GM19324 (cell line): ENCODE measurements at regions not wholly inside any gene's neighbourhood (a gene's known extent, or its start where the extent isn't known, plus 50 kb on each side); places are given as distances from the start of the nearest gene placed in this dataset.
A peak's percentile ranks its signal among the peaks of the same experiment; 100 is the strongest.

Experiments used
- ATAC-seq: cut with Tn5 transposase; IDR thresholded peaks from one replicate; pipeline ENCODE4 v1.9.1; 2021; ENCODE audit warnings: mild to moderate bottlenecking, moderate library complexity; ENCODE audit not compliant: unreplicated experiment, low FRiP score

GRCh38 chr21:35940074-35940927 is 120.0 kb downstream of the SETD4 start:
- ATAC-seq: no peak

DNA sequence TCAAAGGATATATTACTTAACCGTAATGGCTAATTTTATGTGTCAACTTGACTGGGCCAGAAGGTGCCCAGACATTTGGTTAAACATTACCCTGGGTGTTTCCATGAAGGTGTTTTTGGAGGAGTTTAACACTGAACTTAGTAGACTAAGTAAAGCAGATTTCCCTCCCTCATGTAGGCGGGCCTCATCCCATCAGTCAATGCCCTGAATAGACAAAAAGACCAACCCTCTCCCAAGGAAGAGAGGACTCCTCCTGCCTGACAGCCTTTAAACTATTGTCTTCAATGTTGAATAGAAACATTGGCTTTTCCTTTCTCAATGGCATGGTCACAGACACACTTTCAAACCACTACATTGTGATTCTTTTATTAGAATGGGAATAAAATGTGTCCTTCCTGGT is 121.9 kb downstream of the SETD4 start:
- ATAC-seq: no peak

DNA sequence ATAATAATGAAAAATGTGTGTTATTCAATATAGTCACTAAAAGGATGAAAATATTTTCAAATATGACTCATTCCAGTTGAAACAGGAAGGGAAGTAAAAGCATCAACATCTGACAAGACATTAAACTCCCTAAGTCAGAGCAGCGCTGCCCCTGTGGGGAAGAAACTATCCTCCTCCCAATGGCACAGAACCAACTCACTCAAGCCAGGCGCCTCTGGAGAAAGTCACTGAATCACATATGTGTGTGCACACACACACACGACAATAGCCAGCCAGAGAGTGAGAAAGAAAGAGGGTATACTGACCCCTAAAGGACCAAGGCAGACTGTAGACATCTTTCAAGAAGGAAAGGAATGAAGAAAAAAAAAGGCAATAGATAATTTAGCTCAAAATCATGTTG is 126.9 kb downstream of the SETD4 start:
- no peak for ATAC-seq

DNA sequence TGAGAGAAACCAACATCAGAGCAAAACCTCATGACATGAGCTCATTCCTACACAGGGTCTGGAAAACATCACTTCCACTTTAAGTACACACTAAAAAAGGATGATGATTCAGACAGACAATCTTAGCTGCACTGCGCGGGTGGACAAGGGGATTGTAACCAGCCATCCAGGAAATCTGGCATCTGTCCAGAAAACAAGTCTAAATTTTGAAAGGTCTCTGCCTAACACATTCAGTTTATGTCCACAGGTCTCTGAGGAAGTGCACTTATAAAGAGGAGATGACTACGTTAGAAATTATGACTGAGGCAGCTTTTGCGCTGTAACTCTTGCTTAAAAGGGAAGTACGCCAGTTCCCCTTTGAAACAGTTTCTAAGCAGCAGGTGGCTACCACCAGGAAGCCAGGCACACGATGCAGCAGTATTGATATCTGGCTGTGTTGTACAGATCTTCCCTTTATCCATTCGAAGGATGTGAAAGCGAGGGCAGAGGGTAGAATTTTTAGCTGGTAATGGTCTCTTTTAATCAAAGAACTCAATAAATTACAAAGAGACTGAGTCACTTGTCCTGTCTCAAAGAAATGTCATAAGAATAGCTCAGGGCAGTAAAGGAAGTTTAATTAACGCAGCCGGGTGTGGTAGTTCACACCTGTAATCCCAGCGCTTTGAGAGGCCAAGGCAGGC is 128.0 kb downstream of the SETD4 start:
- ATAC-seq: peak; percentile 82

- no peak for ATAC-seq
Observed at GRCh38 chr21:35929901-35930300, 130.4 kb downstream of the SETD4 start.

DNA sequence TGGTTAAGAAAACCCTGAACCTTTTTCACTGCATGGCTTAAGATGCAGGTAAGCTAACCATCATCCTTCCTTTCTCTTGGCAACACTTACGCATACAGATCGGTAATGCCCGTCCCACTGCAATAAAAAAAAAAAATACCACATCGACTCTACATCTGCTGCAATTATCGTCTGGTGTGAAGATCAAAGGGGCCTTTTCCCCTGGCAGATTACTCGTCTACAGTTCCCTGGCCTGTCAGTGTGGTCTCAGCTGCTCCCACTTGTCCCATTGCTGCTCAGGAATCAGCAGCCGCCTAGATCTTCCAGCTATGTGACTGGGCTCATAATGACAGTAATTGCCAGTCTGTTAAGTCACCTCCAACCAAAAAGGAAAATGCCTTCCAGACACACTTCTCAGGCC is 133.1 kb downstream of the SETD4 start:
- ATAC-seq: no peak

DNA sequence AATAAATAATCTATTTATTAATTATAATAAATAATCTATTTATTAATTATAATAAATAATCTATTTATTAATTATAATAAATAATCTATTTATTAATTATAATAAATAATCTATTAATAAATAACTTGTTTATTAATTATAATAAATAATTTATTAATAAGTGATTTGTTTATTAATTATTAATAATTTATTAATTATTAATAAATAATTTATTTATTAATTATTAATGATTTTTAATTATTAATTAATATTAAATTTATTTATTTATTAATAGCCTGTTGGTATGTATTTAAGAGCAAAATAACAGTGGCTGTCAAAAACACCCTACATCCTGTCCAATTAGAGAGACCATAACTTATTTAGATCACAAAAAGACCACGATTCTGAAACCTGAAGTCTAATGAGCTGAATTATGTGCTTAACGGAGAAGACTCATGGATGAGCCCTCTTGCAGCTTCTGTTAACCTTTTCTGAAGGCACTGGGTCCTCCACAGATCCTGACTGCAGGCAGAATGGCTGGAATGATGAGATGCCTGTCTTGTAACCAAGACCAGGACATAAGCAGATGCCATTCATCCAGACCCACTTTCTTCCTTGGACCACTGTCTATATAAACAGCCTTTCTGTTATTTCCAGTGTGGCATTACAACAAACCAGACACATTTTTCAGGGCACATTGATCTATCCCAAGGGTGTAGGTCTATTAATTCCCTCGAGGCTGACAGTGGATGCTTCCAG is 134.2 kb downstream of the SETD4 start:
- no peak for ATAC-seq

DNA sequence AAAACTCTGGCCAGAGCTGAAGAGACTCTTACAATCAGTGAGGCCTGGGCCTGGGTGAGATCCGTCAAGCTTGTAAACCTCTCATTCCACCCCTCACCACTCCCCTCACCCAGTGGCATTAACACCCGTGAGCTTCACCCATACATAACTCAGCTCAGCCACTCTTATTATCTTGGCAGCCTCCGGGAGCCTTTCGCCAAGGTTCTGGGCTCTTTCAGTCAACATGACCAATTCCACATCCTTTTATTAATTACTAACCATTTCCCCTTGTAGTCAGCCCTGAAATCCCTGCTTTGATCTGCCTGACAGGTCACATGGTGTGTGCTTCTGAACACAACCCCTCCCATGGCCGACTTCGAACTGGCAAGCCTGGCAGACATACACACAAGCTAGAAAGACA is 134.8 kb downstream of the SETD4 start:
- no peak for ATAC-seq

DNA sequence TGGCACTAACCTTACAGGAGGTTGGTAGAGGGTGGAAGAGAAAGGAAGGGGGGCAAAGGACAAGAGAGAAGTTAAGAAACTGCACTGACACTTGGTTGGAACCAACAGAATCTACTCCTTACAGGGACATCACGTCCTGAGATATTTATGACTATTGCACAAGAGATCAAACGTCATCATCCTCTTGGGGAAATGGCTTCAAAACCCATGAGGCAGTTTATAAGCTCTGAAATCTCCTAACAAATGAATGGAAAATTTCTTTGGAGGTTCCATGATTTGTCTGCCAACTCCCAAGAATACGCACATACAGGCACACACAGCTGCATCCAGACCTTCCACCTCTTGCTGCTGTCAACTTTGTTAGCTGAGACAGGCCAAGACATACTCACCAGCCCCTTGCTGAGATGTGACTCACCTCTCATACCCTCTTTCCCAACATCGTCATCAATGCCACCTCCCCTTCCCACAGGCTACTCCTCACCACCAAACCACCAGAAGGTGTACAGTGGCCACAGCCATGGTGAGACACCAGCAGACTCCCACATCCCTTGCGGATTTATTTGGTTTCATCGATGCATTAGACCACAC is 135.5 kb downstream of the SETD4 start:
- no peak for ATAC-seq

DNA sequence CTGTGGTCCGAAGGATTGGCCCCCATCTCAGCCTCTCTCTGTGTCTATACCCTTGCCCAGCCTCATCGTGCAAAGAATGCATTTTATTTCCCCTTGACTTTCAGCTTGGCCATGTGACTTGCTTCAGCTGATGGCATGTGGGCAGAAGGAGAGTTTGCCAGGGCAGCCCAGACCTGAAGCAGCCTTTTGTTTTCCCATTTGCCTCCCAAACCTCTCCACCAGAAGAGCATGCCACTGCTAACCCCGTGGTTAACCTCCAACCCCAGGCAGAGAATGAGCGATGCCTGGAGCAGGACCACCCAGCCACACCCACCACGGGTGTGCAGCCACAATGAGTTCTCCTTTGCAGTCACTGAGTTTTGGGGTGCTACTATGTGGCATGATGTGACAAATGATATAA is 136.4 kb downstream of the SETD4 start:
- no peak for ATAC-seq

DNA sequence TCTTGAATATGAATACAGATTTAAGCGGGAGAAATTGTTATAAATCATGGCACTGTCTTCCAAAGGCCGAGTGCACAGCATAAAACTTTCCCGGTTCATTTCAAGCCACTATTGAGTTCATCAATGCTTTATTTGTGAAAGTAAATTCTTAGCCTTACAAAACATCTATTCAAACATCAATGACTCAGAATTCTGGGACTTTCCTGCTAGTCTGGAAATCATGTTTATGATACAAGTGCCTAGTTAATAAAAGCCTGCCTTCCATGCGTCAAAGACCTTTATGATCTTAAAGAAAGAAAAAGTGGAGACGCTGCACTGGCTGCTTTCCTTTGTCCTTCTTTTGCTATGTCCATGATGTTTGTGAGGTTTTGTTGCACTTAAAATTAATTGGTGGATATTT is 137.7 kb downstream of the SETD4 start:
- ATAC-seq: no peak

DNA sequence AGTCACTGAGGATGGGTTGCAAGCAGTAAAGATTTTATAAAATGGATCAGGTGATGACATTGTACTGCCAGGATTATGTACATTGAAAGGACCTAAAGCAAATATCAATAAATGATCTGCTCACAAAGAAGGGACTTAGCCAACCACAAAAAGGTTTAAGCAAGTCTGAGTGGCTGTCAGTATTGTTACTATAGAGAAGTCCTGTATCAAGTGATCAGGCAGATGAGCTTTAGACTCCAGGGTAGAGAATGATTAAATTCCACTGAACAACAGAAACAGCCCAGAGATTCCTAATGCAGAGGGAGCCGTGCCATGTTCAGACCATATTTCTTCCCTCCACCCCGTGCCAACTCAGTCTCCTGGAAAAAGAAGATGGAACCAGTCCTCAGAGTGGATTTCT is 138.9 kb downstream of the SETD4 start:
- ATAC-seq: no peak

DNA sequence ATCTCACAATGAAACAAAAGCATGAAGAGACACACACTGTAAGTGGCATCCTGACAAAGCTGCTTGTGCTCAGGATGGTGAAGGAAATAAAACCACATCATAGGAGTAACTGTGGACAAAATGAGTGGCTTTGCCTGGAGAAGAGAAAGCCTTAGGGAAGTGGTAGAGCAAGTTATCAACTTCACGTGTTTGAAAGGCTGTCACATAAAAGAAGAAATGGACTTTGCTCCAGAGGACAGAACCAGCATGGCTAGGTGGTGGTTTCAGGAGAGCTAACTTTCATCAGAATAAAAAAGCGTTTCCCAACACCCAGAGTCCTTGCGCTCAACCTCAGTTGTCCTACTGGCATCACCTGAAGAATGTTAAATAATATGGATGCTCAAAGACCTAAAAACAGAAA is 139.9 kb downstream of the SETD4 start:
- no peak for ATAC-seq

DNA sequence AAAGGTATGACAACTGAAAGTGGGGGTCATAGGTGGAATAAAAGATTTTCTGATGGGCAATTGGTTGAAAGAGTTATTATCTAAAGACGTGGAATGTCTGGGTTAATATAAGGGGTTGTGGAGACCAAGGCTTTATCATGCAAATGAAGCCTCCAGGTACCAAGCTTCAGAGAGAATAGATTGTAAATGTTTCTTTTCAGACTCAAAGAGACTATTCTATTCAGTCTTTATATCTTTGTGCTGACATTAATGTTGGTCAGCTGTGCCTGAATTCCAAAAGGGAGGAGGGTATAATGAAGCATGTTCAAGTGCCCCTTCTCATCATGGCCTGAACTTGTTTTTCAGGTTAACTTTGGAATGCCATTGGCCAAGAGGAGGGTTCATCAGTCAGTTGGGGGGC is 145.3 kb downstream of the SETD4 start:
- ATAC-seq: no peak

DNA sequence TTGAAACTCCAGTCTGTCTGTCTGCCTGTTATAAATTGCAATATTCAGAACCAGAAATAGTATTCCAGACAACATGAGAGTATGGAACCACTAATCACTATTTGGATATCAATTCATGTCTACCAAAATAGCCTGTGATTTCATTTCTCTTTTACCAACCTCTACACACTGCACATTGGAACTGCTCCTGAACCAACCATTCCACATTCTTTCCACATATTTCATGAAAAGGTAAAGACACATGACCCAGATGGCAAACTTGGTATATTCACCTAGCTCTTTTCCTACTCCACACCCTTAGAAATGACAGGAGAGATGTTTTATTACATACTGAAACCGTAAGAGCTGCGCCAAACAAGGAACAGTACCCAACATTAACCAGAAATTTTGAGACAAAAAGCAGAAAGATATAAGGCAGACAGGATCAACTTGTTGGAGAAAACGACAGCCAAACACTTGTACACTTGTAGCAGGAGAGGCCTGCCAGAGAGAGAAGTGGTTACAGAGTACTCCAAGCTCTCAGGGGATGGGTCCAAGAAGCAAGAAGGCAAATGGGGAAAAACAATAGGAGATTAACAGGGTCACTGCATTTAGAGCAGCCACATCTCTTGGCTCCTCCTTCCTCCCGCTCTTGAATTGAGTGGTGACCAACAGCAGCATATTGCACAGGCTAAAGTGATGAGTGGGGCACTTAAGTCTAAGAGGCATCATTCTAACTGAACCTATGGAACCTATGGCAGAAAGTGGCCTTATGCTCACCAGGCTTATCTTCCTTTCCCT is 148.7 kb downstream of the SETD4 start:
- ATAC-seq: no peak

- no peak for ATAC-seq
Observed at GRCh38 chr21:35909456-35910223, 150.7 kb downstream of the SETD4 start.

GRCh38 chr21:35908311-35909078 is 151.8 kb downstream of the SETD4 start:
- ATAC-seq: no peak

- no peak for ATAC-seq
Observed at GRCh38 chr21:35906586-35906985, 153.7 kb downstream of the SETD4 start.

DNA sequence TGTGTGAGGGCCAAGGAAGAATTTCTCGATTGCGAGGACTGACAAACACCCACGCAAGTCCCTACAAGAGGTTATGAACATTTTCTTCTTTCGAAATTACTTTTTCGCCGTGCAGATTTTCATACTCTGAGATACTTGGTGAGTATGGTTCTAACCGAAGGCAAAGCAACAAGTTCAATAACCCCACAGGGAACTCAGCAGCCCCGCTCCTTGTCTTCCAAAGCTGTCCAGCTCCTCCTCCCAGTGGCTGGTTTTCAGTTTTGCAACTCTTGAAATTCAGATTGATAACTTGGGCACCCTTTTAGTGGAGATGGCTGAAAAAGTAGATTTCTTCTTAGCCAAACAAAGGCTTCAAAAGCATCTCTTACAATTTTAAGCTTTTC is 154.4 kb downstream of the SETD4 start:
- no peak for ATAC-seq
